Glutamatergic neuron (in vitro differentiated cells): ENCODE measurements at regions not wholly inside any gene's neighbourhood (a gene's known extent, or its start where the extent isn't known, plus 50 kb on each side); places are given as distances from the start of the nearest gene placed in this dataset.

ENCODE experiments used
- DNase-seq: peaks from one replicate; pipeline ENCODE4 v3.0.0; 2022
- H3K27ac Mint-ChIP-seq: one replicate; pipeline ENCODE4 v1.8.0; 2020; ENCODE audit warnings: mild to moderate bottlenecking, mixed read lengths, inconsistent platforms; ENCODE audit not compliant: unreplicated experiment
- H3K27me3 Mint-ChIP-seq: one replicate; pipeline ENCODE4 v1.8.0; 2020; ENCODE audit warnings: mild to moderate bottlenecking, moderate library complexity, mixed read lengths, inconsistent platforms; ENCODE audit not compliant: unreplicated experiment
- H3K36me3 Mint-ChIP-seq: one replicate; pipeline ENCODE4 v1.8.0; 2020; ENCODE audit warnings: mild to moderate bottlenecking, mixed read lengths, inconsistent platforms; ENCODE audit not compliant: unreplicated experiment
- H3K4me1 Mint-ChIP-seq: one replicate; pipeline ENCODE4 v1.8.0; 2020; ENCODE audit warnings: mild to moderate bottlenecking, low read depth, mixed read lengths, inconsistent platforms; ENCODE audit not compliant: unreplicated experiment
- H3K4me3 Mint-ChIP-seq: one replicate; pipeline ENCODE4 v1.8.0; 2020; ENCODE audit warnings: mild to moderate bottlenecking, mixed read lengths, inconsistent platforms; ENCODE audit not compliant: unreplicated experiment
- H3K9me3 Mint-ChIP-seq: one replicate; pipeline ENCODE4 v1.8.0; 2020; ENCODE audit warnings: mild to moderate bottlenecking, moderate library complexity, mixed read lengths, inconsistent platforms; ENCODE audit not compliant: unreplicated experiment
- CTCF ChIP-seq: fragments of 200-600 bp; sonication (generic); IDR thresholded peaks from one replicate; pipeline ENCODE4 v1.5.0; 2021; ENCODE audit not compliant: partially characterized antibody, unreplicated experiment

DNA sequence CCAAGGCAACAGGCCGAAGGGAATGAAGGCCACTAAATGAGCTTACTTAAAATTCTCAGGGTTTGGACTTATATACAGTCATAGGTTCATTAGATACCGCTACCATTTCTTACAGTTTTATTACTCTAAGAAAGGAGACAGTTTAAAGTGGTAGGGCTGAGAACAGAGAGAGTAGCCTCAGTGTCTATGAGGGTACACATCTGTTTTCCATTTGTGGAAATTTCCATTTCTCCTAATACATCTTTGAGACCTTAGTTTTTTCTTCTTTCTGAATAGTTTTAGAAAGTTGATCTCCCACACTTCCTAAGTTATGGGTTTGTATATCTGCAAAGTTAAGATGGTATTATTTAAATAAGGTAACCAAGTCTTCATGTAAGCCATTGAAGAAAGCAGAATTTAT, 1279.1 kb downstream of the NCAM2 start:
- H3K27ac Mint-ChIP-seq: no peak overlapping the region
- no peak for TF ChIP-seq CTCF
- no peaks in the 10 kb centered on the region for H3K27me3 Mint-ChIP-seq
- H3K36me3 Mint-ChIP-seq: no peaks in the 10 kb centered on the region
- no peak for DNase-seq
- H3K9me3 Mint-ChIP-seq: peaks cover 3% of the 10 kb centered on the region
- no peak overlapping the region for H3K4me3 Mint-ChIP-seq
- peaks cover 4% of the 10 kb centered on the region for H3K4me1 Mint-ChIP-seq

DNA sequence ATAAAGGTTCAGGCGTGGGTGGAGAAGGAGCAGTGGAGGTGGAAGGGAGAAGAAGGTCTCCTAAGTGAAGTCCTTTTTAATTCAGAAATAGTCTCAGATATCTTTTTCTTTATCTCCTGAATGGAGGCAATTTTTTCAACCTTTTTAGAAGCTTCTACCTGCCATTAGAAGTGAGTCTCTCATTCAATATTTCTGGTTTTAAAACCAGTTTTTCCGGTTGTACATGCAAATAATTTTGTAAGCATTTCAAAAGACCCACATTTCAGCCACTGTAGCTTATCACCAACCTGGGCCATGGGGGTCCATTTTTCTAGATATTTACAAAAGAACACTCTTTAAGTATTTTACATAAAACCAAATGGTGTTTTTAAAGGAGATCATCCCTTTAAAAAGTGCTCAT, 1280.2 kb downstream of the NCAM2 start:
- no peaks in the 10 kb centered on the region for H3K27me3 Mint-ChIP-seq
- no peak overlapping the region for H3K27ac Mint-ChIP-seq

GRCh38 chr21:22280851-22281250, 1282.6 kb downstream of the NCAM2 start:
- TF ChIP-seq CTCF: no peak
- Mint-ChIP-seq H3K4me1 (peaks cover 4% of the 10 kb centered on the region), H3K36me3 (no peaks in the 10 kb centered on the region), H3K4me3 (no peak overlapping the region), H3K27ac (no peak overlapping the region), H3K9me3 (no peaks in the 10 kb centered on the region), H3K27me3 (no peaks in the 10 kb centered on the region)
- DNase-seq: no peak

More for the DNA sequence above, 1280.2 kb downstream of the NCAM2 start:
- TF ChIP-seq CTCF: no peak
- no peak for DNase-seq
- Mint-ChIP-seq H3K36me3 (no peaks in the 10 kb centered on the region), H3K4me1 (peaks cover 4% of the 10 kb centered on the region), H3K9me3 (peaks cover 3% of the 10 kb centered on the region), H3K4me3 (no peak overlapping the region)

DNA sequence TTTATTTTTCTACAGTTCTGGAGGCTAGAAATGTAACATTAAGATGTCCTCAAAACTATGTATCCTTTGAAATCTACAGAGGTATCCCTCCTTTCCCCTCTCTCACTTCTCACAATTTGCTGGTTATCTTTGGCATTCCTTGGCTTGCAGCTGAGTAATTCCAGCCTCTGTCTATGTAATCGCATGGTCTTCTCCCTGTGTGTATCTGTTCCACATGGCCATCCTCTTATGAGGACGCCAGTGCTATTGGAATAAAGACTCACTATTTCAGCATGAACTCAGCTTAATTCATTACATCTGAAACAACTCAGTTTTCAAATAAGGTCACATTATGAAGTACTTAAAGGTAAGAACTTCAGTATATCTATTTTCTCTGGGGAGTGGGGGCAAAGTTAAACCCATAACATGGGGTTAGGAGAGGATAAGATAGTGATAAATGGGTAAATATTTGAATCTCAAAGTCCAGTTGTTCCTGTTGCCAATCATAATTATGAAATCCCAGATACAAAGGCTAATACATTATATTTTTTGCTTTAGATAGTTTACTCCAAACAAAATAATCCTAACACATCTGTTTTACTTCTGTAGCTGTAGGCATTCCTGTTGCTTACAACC, 1290.8 kb downstream of the NCAM2 start:
- H3K27me3 Mint-ChIP-seq: no peaks in the 10 kb centered on the region
- no peak overlapping the region for H3K4me3 Mint-ChIP-seq
- no peaks in the 10 kb centered on the region for H3K4me1 Mint-ChIP-seq
- no peak for TF ChIP-seq CTCF
- no peaks in the 10 kb centered on the region for H3K9me3 Mint-ChIP-seq
- no peak for DNase-seq
- no peaks in the 10 kb centered on the region for H3K36me3 Mint-ChIP-seq
- H3K27ac Mint-ChIP-seq: no peak overlapping the region

DNA sequence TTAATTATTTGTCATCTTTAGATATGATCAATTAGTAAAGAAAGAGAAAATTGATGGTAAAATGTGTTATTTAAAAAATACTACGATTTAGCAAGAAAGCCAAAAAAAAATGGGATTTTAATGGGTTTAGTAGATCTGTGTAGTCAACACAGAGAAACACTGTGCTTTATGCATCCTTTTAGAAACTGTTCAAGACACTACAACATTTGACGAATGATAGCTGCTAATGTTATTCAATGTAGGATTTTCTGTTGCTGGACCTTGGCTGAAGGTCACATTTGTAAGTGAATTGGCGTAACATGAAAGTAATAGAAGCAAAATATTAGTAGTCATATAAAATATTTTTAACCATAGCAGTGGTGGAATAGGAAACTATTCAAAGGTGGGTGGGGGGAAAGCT, 1293.9 kb downstream of the NCAM2 start:
- Mint-ChIP-seq H3K9me3 (no peaks in the 10 kb centered on the region), H3K36me3 (no peaks in the 10 kb centered on the region), H3K27ac (no peak overlapping the region), H3K4me3 (no peak overlapping the region), H3K4me1 (no peaks in the 10 kb centered on the region), H3K27me3 (no peaks in the 10 kb centered on the region)
- DNase-seq: no peak
- TF ChIP-seq CTCF: no peak
